Renal cortex interstitium (tissue), 11 donors: ENCODE measurements at regions not wholly inside any gene's neighbourhood (a gene's known extent, or its start where the extent isn't known, plus 50 kb on each side); places are given as distances from the start of the nearest gene placed in this dataset.
A peak's percentile ranks its signal among the peaks of the same experiment; 100 is the strongest.

Source experiments
- DNase-seq, 11 donors: peaks; one replicate each; pipeline ENCODE4 v3.0.0-alpha.2; 2013; ENCODE audit warnings: low read depth in 9 of 11, low spot score in 4 of 11; ENCODE audit errors: extremely low read depth in 1 of 11

DNA sequence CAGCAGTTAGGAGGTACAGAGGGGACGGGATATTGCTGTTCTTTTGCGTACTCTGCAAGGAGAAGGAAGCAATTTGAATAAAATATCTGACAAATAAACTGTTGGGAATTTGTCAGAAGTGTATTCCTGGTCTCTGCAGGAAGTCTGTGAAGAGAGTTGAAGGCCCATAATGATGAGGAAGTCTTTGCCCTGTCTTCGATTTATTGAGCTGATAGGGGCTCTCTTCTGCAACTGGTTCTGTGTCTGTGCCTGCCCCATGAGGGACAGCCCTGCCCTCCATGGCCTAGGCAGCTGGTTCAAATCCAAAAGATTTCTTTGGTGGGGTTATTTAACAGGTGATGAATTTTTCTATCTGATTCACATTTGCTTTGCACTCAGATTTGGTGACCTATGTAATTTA lies 339.7 kb upstream of the EDNRB start:
- no peak for DNase-seq

DNA sequence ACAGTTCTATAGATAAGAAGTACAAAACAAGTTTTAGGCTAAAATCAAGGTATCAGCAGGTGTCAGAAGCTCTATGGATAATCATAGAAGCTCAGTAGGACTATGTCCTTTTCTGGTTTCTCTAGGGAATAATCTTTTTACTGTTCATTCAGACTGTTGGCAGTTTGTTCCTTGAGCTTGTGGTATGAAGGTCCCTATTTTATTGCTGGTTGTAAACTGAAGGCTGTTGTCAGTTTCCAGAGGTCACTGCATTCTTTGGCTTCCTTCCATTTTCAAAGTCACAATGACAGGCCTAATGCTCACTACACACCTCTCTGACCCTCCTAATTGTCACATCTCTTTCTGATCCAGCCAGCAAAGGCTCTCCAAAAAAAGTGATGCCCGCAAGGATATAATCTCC lies 337.9 kb upstream of the EDNRB start:
- DNase-seq, result no peak

DNA sequence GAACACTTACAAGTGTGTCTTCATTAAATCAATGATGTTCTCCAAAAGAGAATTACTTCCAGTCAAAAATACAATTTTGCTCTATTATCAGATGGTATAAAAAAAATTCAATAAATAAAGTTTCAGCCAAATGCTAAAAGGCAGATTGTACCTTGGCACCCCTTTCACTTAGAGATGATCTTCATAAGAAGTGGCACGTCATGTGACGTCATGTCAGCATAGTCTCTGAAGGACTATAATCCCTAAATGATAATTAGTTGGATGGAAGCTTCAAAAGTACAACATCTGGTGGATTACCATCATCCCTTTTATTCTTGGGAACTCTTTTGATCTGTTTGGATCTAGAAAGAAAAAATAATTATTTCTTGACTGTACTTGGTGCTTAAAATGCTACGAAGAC lies 335.5 kb upstream of the EDNRB start:
- no peak for DNase-seq

DNA sequence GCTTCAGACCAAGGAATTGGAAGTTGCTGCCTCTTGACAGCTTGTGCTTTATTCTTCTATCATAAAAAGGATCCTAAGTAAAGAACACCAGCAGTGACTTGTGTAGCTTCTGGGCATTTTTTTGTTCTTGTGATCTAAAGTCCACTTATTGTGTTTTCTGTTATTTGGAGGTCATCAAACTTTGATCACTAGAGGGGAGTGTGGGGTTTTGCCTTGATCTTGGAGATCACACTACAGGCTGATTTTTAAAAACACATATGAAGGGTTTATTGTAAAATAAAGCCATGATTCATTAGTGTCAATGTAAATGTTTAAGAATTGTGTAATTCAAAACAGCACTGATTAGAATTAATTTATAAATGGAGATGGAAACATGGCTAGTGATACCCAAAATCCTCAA lies 328.7 kb upstream of the EDNRB start:
- no peak for DNase-seq

DNA sequence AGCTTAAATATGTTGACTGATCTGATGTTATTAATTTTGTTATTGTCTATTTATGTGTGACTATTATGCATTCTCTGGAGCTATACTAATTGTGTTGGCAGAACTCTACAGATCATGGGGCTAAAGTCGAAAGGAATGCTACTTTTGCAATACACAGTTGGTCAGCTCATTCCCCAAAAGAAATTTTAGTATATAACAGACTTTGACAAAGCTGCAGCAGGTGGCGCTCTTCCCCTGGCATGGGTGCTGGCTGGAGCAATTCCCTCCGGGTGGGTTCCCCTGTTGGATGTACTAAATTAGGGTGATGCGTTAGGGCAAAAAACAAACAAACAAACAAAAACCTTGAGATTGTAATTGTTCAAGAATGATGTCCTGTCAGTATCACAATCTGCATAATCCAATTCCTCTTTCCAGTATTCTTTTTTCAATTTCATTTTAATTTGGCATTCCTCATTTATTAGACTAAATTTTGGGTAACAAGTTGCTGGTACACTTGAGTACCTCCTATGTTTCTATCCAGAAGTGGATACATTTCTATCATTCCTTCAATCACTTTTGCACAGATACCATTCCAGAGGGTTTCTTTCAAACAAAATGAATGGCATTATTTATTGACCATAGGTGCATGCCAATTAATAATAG lies 322.8 kb upstream of the EDNRB start:
- peak in 8 of 11 donors; percentile 7 to 20 (median 12) for DNase-seq

DNA sequence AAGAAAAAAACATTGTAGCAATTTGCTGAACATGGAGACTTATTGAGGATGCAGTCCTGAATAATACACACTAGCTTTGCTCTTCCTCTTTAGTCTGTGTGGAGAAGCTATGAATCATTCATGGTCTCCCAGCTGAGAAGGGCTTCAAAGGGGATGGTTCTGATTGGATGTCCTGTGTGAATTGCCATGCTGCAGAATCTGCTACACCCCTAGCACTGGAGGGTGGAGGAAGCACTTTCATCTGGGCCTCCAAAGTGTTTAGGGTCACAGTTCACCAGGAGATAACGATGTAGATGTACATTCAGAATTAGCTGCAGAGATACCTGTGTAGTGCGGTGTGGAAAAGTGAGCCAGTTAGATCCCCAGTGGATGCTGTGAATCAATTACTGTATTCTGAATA lies 321.1 kb upstream of the EDNRB start:
- no peak for DNase-seq

DNA sequence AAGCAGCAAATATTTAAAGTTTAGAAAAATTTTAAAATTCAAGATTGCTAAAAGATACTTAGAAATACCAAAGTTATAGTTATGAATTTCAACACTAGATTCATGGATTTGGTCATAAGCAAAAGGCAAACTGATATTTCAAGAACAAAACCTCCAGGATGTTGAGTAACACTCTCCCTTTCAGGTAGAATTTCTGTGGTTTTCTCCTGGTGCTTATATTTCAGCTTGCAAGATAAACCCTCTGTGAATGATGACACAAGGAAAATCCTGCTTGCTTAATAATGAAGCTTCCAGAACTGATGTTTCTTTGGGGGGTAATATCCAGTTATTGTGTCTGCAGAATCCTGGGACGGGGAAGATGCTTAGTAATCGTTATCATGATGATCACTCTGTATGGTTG lies 320.3 kb upstream of the EDNRB start:
- no peak for DNase-seq

DNA sequence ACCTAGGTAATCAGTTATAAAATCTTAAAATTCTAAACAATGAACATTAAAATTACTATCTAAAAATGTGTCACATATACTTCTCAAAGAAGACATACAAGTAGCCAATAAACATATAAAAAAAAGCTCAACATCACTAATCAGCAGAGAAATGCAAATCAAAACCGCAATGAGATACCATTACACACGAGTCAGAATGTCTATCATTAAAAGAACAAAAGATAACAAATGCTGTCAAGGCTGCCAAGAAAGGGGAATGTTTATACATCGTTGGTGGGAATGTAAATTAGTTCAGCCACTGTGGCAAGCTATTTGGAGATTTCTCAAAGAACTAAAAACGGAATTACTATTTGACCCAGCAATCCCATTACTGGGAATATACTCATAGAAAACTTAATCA lies 310.3 kb upstream of the EDNRB start:
- DNase-seq, result no peak

DNA sequence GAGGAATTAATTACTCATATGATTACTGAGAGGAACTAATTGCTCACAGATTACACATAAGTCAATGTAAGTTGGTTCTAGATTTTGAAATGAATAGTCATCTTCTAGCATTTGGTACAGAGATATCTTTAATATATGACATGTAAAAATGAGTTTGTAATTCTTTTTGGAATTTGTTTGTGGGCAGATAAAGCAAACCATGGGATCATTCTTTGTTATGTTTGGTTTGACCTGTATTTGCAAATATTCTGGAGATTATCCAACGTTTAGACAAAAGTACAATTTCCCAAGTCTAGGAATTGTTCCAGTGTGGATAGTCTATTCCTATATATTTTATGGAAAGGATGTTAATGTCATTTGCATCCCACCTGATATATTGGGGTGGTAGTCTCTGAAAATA lies 309.6 kb upstream of the EDNRB start:
- no peak for DNase-seq

DNA sequence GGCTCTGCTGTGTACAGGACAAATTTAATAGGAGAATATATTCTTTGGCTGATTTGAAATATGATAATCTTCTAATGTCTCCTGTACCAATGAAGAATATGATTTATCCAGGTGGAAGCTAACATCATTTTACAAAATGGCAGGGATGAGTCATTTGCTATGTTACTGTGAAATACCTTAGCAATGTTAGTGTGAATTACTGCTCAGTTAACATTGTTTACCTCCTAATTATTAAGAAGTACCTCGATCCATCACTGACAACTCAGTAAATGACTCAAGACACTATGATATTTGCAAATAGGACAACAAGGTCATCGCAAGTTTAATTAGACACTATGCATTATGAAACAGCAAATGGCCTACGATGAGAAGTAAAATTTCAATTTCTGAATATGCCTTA lies 309.1 kb upstream of the EDNRB start:
- no peak for DNase-seq

DNA sequence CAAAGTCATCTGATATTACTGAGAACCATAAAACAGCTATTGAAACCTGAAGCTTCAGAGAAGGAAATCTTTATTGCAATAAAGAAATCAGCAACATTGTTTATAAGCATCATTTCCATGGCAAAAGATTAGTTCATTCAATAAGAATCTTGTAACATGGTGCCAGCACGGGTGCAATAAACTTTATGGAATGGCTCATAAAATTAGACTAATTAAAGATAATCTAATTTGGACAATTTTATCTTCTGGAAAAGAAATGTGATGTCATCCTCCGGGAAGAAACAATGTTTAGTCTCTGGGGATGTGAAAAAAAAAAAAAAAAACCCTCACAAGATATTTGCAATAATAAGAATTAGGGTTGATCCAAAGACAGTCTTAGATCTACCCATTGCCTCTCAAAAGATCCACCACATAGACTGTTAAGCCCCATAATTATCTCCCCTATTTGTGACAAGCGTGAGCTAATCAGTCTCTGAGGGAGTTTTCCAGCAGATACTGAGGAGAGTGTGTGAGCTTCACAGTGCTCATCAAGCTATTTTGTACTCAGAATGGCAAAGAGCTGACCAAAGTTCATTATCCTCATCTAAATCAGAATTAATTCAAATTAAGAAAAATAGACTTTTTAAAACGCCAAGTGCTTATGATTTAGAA lies 297.0 kb upstream of the EDNRB start:
- DNase-seq, result no peak

DNA sequence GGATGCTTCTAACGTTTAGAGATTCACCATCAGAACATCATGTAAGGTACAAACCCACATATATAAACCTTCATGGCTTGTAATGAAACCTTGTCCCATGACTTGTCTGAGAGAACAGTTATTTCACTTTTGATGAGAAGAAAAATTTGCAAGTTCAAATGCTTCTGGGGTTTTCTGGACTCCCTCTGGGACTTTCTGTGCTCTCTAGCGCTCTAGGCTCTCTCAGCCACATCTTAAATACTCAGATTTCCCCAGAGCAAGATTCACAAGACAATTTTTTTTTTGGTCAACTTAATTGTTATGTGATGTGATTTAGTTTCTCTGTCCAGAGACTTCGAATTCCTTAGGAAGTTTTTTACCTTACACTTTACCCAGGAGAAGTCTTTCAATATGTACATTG lies 282.8 kb upstream of the EDNRB start:
- no peak for DNase-seq

DNA sequence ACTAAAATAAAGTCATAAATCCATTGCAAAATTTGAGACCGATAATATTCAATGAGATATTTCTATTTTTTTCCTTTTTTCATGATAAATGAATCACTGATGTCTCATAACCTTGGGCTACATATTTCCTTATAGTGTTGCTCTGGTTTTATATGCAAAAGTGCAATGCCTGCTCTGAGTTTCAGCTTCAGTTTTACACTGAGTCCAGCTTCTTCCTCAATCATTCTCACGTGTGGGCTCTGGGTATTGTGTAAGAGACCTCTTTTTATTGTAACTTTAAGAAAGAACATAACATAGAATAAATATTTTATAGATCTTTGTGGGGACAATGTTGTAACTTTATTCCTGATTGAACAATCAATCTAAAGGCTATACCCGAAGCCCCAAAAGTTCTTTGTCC lies 280.2 kb upstream of the EDNRB start:
- no peak for DNase-seq

DNA sequence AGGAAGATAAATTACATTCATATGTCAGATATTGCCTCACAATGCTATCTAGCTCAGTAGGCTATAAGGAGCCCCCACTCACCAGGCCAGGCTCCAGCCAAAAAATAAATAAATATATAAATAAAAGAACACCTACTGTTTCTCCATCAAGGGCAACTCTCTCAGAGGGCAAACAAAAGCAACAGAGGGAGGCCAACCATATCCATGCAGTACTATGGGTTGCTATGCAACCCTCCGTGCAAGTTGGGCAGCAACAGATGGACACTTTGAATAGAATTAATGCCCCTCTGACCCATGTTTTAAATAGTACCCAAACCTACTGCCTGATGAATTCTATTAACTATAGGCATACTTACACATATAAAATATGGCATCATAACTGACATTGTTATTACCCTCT lies 279.8 kb upstream of the EDNRB start:
- no peak for DNase-seq

DNA sequence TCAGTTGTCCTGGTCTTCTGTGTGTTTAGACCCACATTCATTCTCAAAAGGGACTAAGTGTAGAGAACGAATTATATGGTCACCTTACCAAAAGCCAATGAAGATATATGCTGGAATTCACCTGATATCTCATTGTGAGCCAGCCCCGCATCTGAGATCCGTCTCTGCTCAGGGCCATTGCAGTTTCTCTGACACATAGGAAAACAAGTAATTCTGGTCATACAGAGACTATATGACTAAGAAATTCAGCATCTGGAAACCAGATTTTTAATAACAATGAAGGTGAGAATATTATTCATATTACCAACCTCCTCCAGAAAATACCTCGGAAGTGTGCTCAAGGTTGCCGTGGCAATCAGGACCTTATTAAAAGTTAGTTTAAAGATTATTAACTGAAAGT lies 278.6 kb upstream of the EDNRB start:
- DNase-seq, result no peak

DNA sequence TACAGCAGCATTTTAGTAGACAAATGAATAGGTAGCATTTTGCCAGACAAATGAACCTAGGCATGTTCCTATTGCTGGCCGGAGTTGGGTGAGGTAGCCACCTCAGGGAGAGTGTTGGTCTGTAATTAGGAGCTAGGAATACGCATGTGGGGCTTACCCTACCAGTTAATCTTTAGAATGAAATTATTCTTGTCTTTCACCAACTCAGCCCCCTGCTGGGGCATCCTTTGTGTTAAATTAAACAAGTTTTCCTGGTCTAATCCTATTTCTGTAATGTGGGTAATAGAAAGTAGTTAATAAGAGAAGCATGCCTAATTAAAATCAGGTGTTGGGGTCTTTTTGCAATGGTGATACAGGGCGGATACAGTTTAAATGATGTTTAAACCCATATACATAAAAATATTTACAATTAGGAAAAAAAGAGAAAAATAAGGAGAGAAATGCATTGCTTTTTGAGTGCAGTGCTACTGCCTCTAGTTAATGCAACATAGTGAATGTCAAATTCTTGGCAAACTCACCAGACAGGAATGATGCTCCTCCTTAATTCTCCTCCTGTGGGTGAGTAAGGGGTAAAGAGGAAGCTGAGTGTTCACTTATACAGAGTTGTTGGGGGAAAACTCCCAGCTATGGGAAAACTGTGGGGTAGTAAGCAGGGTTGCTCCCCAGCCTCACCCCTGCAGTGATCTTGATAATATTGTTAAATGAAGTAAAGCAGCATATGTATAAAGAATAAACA lies 276.4 kb upstream of the EDNRB start:
- no peak for DNase-seq

DNA sequence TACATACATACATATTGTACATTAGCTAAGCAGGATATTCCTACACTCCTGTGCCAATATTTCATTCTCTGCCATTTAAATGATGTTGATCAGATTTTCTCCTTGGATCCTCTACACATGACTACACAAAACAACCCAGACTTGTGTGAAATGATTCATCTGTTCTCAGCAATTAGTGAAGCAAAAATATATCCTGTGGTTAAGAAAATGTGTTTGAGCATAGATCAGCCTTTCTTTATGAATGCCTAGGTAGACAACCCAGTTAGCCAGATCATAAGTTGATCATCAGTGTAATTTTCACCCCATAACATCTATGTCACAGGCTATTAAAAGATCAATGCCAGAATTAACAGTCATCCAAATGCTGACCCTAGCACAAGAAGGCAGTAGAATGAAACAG lies 275.2 kb upstream of the EDNRB start:
- DNase-seq, result no peak

DNA sequence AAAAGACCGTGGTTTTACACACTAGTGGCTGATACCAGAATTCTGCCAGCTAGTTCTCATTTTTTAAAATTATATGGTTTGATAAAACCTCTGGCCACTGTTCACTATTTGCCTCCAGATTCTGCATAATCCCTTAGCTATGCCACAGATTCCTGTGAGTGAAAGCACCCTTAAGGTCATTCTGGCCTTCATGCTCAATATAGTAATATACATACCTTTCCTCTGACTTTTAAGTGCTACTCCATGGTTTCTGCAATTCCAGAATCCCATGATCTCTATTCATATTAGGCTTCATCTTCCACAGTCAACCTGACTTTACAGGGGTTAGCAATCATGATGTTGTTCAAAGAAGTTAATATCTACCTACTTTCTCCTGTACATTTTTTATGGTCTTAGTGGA lies 274.1 kb upstream of the EDNRB start:
- DNase-seq, result no peak

DNA sequence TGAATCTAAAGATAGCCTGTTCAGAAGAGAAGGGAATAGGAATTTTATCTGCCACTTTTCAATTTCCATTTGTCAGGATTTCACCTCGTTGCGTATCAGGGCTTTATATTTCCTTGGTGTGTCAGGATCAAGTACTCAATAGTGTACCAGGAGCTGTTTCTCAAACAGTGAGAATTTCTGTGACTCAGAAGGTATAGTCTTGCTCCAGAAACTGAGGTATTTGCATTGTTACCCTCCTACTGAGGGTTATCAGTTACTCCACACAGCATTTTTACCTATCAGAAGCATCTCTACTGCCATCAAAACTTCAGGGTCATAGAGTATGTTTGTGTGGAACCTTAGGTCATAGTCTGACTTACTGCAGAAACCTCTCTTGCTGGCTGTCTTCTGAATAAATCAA lies 271.7 kb upstream of the EDNRB start:
- DNase-seq, result no peak

DNA sequence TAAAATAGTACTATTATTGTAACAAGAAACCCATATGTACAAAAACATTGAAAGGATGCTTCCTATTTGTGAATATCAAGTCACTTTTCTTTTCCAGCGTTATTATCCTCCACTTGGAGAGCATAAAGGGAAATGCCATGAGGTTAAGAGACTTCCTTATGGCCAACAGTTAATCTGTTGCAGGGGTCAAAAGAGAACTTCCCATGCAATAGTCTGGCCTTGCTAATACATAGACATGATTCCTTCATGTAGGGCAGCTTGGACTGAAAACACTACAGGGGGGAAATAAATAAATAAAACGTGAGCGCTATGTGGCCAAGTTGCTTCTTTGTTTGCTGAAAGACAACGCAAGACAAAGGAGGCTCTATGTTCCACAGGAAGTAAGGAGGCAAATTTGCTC lies 269.1 kb upstream of the EDNRB start:
- DNase-seq, result no peak

DNA sequence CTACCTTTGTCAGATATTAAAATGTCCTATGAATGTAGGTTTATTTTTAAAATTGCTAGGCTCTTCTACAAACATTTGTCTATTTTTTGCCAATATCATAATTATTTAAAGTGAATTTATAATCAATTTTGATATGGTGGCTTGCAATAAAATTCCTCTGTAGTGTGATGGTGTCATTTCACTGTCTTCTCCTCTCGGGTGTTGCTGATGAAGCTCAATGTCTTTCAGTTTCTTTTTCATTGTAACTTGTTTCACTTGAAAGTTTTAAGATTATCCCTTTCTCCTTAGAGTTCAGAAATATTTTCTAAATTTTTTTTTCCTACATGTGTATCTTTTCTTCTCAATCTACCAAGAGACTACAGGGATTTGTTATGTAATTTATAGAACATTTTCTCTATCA lies 267.1 kb upstream of the EDNRB start:
- no peak for DNase-seq
